Prostate gland (tissue), 2 donors: ENCODE measurements at regions not wholly inside any gene's neighbourhood (a gene's known extent, or its start where the extent isn't known, plus 50 kb on each side); places are given as distances from the start of the nearest gene placed in this dataset.

Experiments
- CTCF ChIP-seq, 4 experiments: fragments of 200-600 bp in 2 of 4; fragments of 450-650 bp in 2 of 4; sonication (generic) in 2 of 4; IDR thresholded peaks; 1 replicate in 3 of 4; 2 replicates in 1 of 4; pipeline ENCODE4 v1.5.1; 2016 to 2019; ENCODE audit warnings: antibody characterized with exemption in 4 of 4, mild to moderate bottlenecking in 2 of 4, moderate library complexity in 2 of 4
- POLR2A ChIP-seq: fragments of 450-650 bp; IDR thresholded peaks from one replicate; pipeline ENCODE4 v1.6.1; 2016; ENCODE audit warnings: antibody characterized with exemption, mild to moderate bottlenecking
- POLR2AphosphoS5 ChIP-seq: sonication (generic); formaldehyde crosslinking; IDR thresholded peaks from one replicate; pipeline ENCODE4 v1.6.1; 2017; ENCODE audit warnings: antibody characterized with exemption

GRCh38 chr3:46096336-46096735, 69.1 kb upstream of the XCR1 start:
- TF ChIP-seq CTCF (IDR thresholded peaks at IDR 0.05) (no peak), POLR2A (no peak), POLR2AphosphoS5 (no peak)
